ENCODE measurements at regions not wholly inside any gene's neighbourhood (a gene's known extent, or its start where the extent isn't known, plus 50 kb on each side); places are given as distances from the start of the nearest gene placed in this dataset.
"Not testable (repeated sequence)": the region's sequence is repeated elsewhere in the genome, so short reads cannot be mapped to it uniquely, and the experiment has no call there.

- TF ChIP-seq CTCF (IDR thresholded peaks at IDR 0.05; ENCODE audit: control insufficient read depth, insufficient read depth, low read depth, low read length, missing control alignments), result no peak
- H3K4me3 ChIP-seq (ENCODE audit: control insufficient read depth, low read depth, low read length), result no peak overlapping the region
- DNase-seq (ENCODE audit: low read depth), result no peak
Measured at GRCh38 chr5:113742176-113742575, 228.7 kb downstream of the YTHDC2 start.

- no peak overlapping the region for H3K4me3 ChIP-seq (ENCODE audit: control insufficient read depth, low read depth, low read length)
- no peak for TF ChIP-seq CTCF (IDR thresholded peaks at IDR 0.05; ENCODE audit: control insufficient read depth, insufficient read depth, low read depth, low read length, missing control alignments)
- DNase-seq (ENCODE audit: low read depth), result no peak
Measured at GRCh38 chr5:113742639-113743038, 229.1 kb downstream of the YTHDC2 start.

GRCh38 chr5:113748403-113748802, 234.9 kb downstream of the YTHDC2 start:
- H3K4me3 ChIP-seq (ENCODE audit: control insufficient read depth, low read depth, low read length), result no peak overlapping the region
- TF ChIP-seq CTCF (IDR thresholded peaks at IDR 0.05; ENCODE audit: control insufficient read depth, insufficient read depth, low read depth, low read length, missing control alignments), result no peak
- no peak for DNase-seq (ENCODE audit: low read depth)

- DNase-seq (ENCODE audit: low read depth), result no peak
- no peak for TF ChIP-seq CTCF (IDR thresholded peaks at IDR 0.05; ENCODE audit: control insufficient read depth, insufficient read depth, low read depth, low read length, missing control alignments)
- H3K4me3 ChIP-seq (ENCODE audit: control insufficient read depth, low read depth, low read length), result no peak overlapping the region
Measured at GRCh38 chr5:113749334-113749733, 235.8 kb downstream of the YTHDC2 start.

- not testable (repeated sequence) for H3K4me3 ChIP-seq (ENCODE audit: control insufficient read depth, low read depth, low read length); DNase-seq (ENCODE audit: low read depth)
Measured at GRCh38 chr5:113753182-113753581, 239.7 kb downstream of the YTHDC2 start.

- no peak for DNase-seq (ENCODE audit: low read depth)
- no peak for TF ChIP-seq CTCF (IDR thresholded peaks at IDR 0.05; ENCODE audit: control insufficient read depth, insufficient read depth, low read depth, low read length, missing control alignments)
- no peak overlapping the region for H3K4me3 ChIP-seq (ENCODE audit: control insufficient read depth, low read depth, low read length)
Measured at GRCh38 chr5:113755516-113755915, 242.0 kb downstream of the YTHDC2 start.

- H3K4me3 ChIP-seq (ENCODE audit: control insufficient read depth, low read depth, low read length), result no peak overlapping the region
- no peak for TF ChIP-seq CTCF (IDR thresholded peaks at IDR 0.05; ENCODE audit: control insufficient read depth, insufficient read depth, low read depth, low read length, missing control alignments)
- no peak for DNase-seq (ENCODE audit: low read depth)
Measured at GRCh38 chr5:113757508-113757907, 244.0 kb downstream of the YTHDC2 start.

Data from AG09309 (cell line).